Stomach (tissue), 4 donors: ENCODE measurements at regions not wholly inside any gene's neighbourhood (a gene's known extent, or its start where the extent isn't known, plus 50 kb on each side); places are given as distances from the start of the nearest gene placed in this dataset.

ENCODE experiments used
- POLR2A ChIP-seq, 4 donors: fragments of 450-650 bp; IDR thresholded peaks; one replicate each; pipeline ENCODE4 v1.6.1; 2016; ENCODE audit warnings: antibody characterized with exemption in 4 of 4, control low read depth in 2 of 4, mild to moderate bottlenecking in 1 of 4, moderate library complexity in 1 of 4
- POLR2AphosphoS5 ChIP-seq, 3 donors: sonication (generic); formaldehyde crosslinking; IDR thresholded peaks; one replicate each; pipeline ENCODE4 v1.6.1; 2016; ENCODE audit warnings: antibody characterized with exemption in 3 of 3
- TF ChIP-seq, protein P1 (sequence below), 7 experiments: fragments of 450-650 bp in 4 of 7; fragments of 200-600 bp in 3 of 7; sonication (generic) in 3 of 7; IDR thresholded peaks; one replicate each; pipeline ENCODE4 v1.5.1; 2016 to 2019; ENCODE audit warnings: antibody characterized with exemption in 7 of 7, control low read depth in 2 of 7, mild to moderate bottlenecking in 1 of 7

DNA sequence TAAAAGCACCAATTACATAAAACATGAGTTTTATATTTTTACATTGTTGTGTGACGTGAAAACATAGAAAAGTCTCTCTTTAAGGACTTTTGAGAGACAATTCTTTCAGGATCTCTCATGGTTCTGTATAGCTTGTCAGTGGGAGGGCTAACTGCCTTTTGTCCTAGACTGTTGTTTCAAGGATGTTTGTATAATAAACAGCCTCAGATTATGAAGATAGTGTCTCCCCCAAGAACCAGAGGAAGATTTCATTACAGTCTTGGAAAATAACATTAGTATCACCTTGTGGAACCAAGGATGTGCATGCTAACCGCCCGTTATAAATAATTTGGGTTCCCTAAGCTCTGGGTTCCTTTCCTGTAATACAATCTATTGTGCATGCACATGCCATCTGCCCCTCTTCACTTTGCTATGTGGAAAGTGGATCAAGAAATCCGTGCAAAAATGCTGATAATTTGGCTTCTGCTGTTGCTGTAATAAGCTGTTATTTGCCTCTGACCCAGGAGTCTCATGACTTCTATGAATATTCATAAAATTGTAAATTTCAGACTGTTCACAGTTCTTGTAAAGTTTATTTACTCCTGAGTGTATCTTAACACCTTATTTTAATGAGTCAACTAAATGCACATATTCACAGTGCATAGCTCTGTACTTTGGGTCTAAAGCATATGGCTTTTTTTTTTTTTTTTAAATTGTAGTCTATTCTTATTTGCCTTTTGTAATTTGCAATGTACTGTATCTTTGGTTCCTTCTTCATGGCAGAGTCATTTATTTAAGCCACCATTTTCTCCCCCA is 265.5 kb downstream of the PTH2R start:
- TF ChIP-seq, protein P1, sequence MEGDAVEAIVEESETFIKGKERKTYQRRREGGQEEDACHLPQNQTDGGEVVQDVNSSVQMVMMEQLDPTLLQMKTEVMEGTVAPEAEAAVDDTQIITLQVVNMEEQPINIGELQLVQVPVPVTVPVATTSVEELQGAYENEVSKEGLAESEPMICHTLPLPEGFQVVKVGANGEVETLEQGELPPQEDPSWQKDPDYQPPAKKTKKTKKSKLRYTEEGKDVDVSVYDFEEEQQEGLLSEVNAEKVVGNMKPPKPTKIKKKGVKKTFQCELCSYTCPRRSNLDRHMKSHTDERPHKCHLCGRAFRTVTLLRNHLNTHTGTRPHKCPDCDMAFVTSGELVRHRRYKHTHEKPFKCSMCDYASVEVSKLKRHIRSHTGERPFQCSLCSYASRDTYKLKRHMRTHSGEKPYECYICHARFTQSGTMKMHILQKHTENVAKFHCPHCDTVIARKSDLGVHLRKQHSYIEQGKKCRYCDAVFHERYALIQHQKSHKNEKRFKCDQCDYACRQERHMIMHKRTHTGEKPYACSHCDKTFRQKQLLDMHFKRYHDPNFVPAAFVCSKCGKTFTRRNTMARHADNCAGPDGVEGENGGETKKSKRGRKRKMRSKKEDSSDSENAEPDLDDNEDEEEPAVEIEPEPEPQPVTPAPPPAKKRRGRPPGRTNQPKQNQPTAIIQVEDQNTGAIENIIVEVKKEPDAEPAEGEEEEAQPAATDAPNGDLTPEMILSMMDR (IDR thresholded peaks at IDR 0.05), result no peak
- TF ChIP-seq POLR2AphosphoS5 (IDR thresholded peaks at IDR 0.05), result no peak
- no peak for TF ChIP-seq POLR2A (IDR thresholded peaks at IDR 0.05)
